T-helper 2 cell (primary cell): ENCODE measurements at regions not wholly inside any gene's neighbourhood (a gene's known extent, or its start where the extent isn't known, plus 50 kb on each side); places are given as distances from the start of the nearest gene placed in this dataset.

ENCODE experiments used
- DNase-seq, 5 experiments: peaks; one replicate each; pipeline versions ENCODE4 v3.0.0 to v3.0.0-alpha.2; 2012 to 2022

- DNase-seq, result no peak
Measured at GRCh38 chr4:27534488-27534887, 673.8 kb downstream of the STIM2 start.

- no peak for DNase-seq
Measured at GRCh38 chr4:27568236-27568951, 707.8 kb downstream of the STIM2 start.

- DNase-seq, result no peak
Measured at GRCh38 chr4:27568952-27569319, 708.3 kb downstream of the STIM2 start.

GRCh38 chr4:27574743-27575142 is 714.1 kb downstream of the STIM2 start:
- DNase-seq, result no peak

- DNase-seq, result no peak
Measured at GRCh38 chr4:27577951-27578350, 717.3 kb downstream of the STIM2 start.

GRCh38 chr4:27592738-27593137 is 732.1 kb downstream of the STIM2 start:
- DNase-seq, result no peak

GRCh38 chr4:27594922-27595321 is 734.3 kb downstream of the STIM2 start:
- no peak for DNase-seq

GRCh38 chr4:27595571-27596360 is 735.1 kb downstream of the STIM2 start:
- no peak for DNase-seq

- DNase-seq, result no peak
Measured at GRCh38 chr4:27602172-27602571, 741.5 kb downstream of the STIM2 start.

- DNase-seq, result no peak
Measured at GRCh38 chr4:27604692-27605091, 744.1 kb downstream of the STIM2 start.

- no peak for DNase-seq
Measured at GRCh38 chr4:27616166-27616565, 755.5 kb downstream of the STIM2 start.

- no peak for DNase-seq
Measured at GRCh38 chr4:27619435-27619834, 758.8 kb downstream of the STIM2 start.

GRCh38 chr4:27620886-27621285 is 760.2 kb downstream of the STIM2 start:
- no peak for DNase-seq

GRCh38 chr4:27624749-27625148 is 764.1 kb downstream of the STIM2 start:
- no peak for DNase-seq

- DNase-seq, result no peak
Measured at GRCh38 chr4:27628609-27629008, 768.0 kb downstream of the STIM2 start.

GRCh38 chr4:27629532-27630225 is 769.0 kb downstream of the STIM2 start:
- DNase-seq, result no peak

- DNase-seq, result peak in 1 of 5 experiments; percentile 14
Measured at GRCh38 chr4:27635936-27636913, 775.6 kb downstream of the STIM2 start.

GRCh38 chr4:27638163-27638915 is 777.7 kb downstream of the STIM2 start:
- no peak for DNase-seq

- no peak for DNase-seq
Measured at GRCh38 chr4:27643101-27643500, 782.5 kb downstream of the STIM2 start.

GRCh38 chr4:27648416-27648815 is 787.8 kb downstream of the STIM2 start:
- DNase-seq, result no peak

GRCh38 chr4:27662426-27662825 is 801.8 kb downstream of the STIM2 start:
- no peak for DNase-seq

GRCh38 chr4:27666943-27667342 is 806.3 kb downstream of the STIM2 start:
- no peak for DNase-seq
